ENCODE measurements at regions not wholly inside any gene's neighbourhood (a gene's known extent, or its start where the extent isn't known, plus 50 kb on each side); places are given as distances from the start of the nearest gene placed in this dataset.
A peak's percentile ranks its signal among the peaks of the same experiment; 100 is the strongest.

- Histone ChIP-seq H3K9me3 (ENCODE audit: control insufficient read depth, low read length) (no peaks in the 10 kb centered on the region), H2BK5ac (ENCODE audit: low read depth, low read length, poor library complexity, severe bottlenecking) (no peak overlapping the region), H3K4me3 (ENCODE audit: insufficient read depth in 1 of 2, low read depth in 1 of 2, low read length in 2 of 2) (no peak overlapping the region), H2BK12ac (ENCODE audit: low read length in 2 of 2) (no peak overlapping the region), H3K14ac (ENCODE audit: low read length in 2 of 2) (no peak overlapping the region), H4K91ac (ENCODE audit: low read length) (no peak overlapping the region), H2AFZ (ENCODE audit: low read depth, low read length) (no peak overlapping the region), H3K23ac (ENCODE audit: low read length in 2 of 2) (no peak overlapping the region), H3K4ac (ENCODE audit: low read depth in 1 of 2, low read length in 2 of 2) (no peak overlapping the region), H3K79me1 (replicated peaks; ENCODE audit: low read length, poor library complexity, severe bottlenecking) (no peaks in the 10 kb centered on the region), H3K9ac (ENCODE audit: low read length) (no peak overlapping the region), H3K36me3 (ENCODE audit: control insufficient read depth in 1 of 2, insufficient read depth in 2 of 2, low read depth in 1 of 2, low read length in 2 of 2) (no peaks in the 10 kb centered on the region), H2BK120ac (ENCODE audit: low read depth, low read length) (no peak overlapping the region), H3K4me2 (ENCODE audit: low read length, poor library complexity, severe bottlenecking) (no peak overlapping the region), H3K27me3 (ENCODE audit: control insufficient read depth in 1 of 2, insufficient read depth in 1 of 2, low read length in 2 of 2) (peaks cover 7 to 26% of the 10 kb centered on the region in 2 experiments), H3K27ac (ENCODE audit: low read length, poor library complexity, severe bottlenecking) (no peak overlapping the region), H4K8ac (ENCODE audit: low read length) (no peak overlapping the region), H3K18ac (ENCODE audit: low read depth in 1 of 2, low read length in 2 of 2) (no peak overlapping the region), H3K4me1 (ENCODE audit: control insufficient read depth, insufficient read depth, low read depth, low read length) (peaks cover 3% of the 10 kb centered on the region), H2AK5ac (ENCODE audit: low read length, severe bottlenecking) (no peak overlapping the region), H2BK15ac (ENCODE audit: low read depth, poor library complexity, severe bottlenecking) (no peak overlapping the region)
- 67% methylated on average over 10 of the region's 10 CpGs for WGBS
- DNase-seq, result no peak
Measured at GRCh38 chr13:40379794-40380578, 286.5 kb downstream of the FOXO1 start.

DNA sequence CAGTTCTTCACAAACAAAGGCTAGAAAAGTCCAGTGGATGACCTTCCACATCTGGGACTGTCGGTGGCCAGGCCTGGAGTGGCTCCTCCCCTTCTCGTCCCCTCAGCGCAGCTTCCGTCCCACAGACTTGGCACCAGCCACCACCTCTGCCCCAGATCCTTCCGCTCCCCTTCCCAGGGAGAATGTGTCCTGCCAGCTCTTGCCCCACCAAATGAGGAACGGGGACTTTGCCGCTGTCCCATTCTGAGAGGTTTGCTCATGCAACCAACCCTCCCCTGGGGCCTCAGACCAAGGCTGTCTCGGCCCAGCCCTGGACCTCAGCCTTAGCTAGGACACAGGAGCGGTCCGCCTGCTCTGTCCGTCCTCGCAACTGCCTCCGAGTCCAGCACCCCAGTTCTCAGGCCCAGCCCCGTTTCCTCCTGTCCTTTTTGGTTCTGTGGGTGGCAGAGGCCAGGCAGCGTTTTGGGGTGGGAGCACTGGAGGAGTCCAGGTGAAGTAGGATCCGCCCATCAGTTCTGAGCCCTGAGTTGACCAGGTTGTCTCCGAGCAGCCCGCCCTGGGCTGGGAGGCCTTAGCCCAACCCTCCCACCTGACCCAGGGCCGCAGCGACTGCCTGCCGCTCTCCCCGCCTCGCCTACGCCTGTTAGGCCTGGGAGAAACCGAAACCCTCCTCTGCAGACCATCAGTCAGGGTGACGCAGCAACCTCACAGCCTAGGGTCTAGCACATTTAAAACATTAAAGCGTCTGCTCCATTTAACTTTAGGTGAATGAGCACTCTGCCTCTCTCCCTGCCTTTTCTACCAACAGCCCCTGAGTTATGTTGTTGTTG is 284.3 kb downstream of the FOXO1 start:
- Histone ChIP-seq H2BK15ac (ENCODE audit: low read depth, poor library complexity, severe bottlenecking) (peak overlapping the region; percentile 58), H2AFZ (ENCODE audit: low read depth, low read length) (no peak overlapping the region), H3K79me1 (replicated peaks; ENCODE audit: low read length, poor library complexity, severe bottlenecking) (no peaks in the 10 kb centered on the region), H2BK120ac (ENCODE audit: low read depth, low read length) (no peak overlapping the region), H3K4me2 (ENCODE audit: low read length, poor library complexity, severe bottlenecking) (no peak overlapping the region), H2BK12ac (ENCODE audit: low read length in 2 of 2) (no peak overlapping the region), H3K36me3 (ENCODE audit: control insufficient read depth in 1 of 2, insufficient read depth in 2 of 2, low read depth in 1 of 2, low read length in 2 of 2) (no peaks in the 10 kb centered on the region), H3K27ac (ENCODE audit: low read length, poor library complexity, severe bottlenecking) (no peak overlapping the region), H3K4me1 (ENCODE audit: control insufficient read depth, insufficient read depth, low read depth, low read length) (peaks cover 3% of the 10 kb centered on the region), H3K9me3 (ENCODE audit: control insufficient read depth, low read length) (no peaks in the 10 kb centered on the region), H2AK5ac (ENCODE audit: low read length, severe bottlenecking) (no peak overlapping the region), H3K23ac (ENCODE audit: low read length in 2 of 2) (no peak overlapping the region), H3K18ac (ENCODE audit: low read depth in 1 of 2, low read length in 2 of 2) (no peak overlapping the region), H3K14ac (ENCODE audit: low read length in 2 of 2) (no peak overlapping the region), H3K4ac (ENCODE audit: low read depth in 1 of 2, low read length in 2 of 2) (no peak overlapping the region), H3K4me3 (ENCODE audit: insufficient read depth in 1 of 2, low read depth in 1 of 2, low read length in 2 of 2) (no peak overlapping the region), H4K8ac (ENCODE audit: low read length) (no peak overlapping the region), H2BK5ac (ENCODE audit: low read depth, low read length, poor library complexity, severe bottlenecking) (no peak overlapping the region), H3K27me3 (ENCODE audit: control insufficient read depth in 1 of 2, insufficient read depth in 1 of 2, low read length in 2 of 2) (peaks cover 0 to 8% of the 10 kb centered on the region in 2 experiments), H3K9ac (ENCODE audit: low read length) (no peak overlapping the region), H4K91ac (ENCODE audit: low read length) (peak overlapping the region; percentile 54)
- WGBS, result 94% methylated on average over 24 of the region's 27 CpGs
- no peak for DNase-seq

- no peaks in the 10 kb centered on the region for H3K36me3 ChIP-seq (ENCODE audit: control insufficient read depth in 1 of 2, insufficient read depth in 2 of 2, low read depth in 1 of 2, low read length in 2 of 2)
Measured at GRCh38 chr13:40383132-40383531, 283.3 kb downstream of the FOXO1 start.

GRCh38 chr13:40383885-40384284 is 282.6 kb downstream of the FOXO1 start:
- H3K14ac ChIP-seq (ENCODE audit: low read length in 2 of 2), result no peak overlapping the region
- no peak overlapping the region for H4K8ac ChIP-seq (ENCODE audit: low read length)
- H2BK120ac ChIP-seq (ENCODE audit: low read depth, low read length), result no peak overlapping the region
- H3K9ac ChIP-seq (ENCODE audit: low read length), result no peak overlapping the region
- no peak overlapping the region for H4K91ac ChIP-seq (ENCODE audit: low read length)
- peaks cover 0 to 6% of the 10 kb centered on the region in 2 experiments for H3K27me3 ChIP-seq (ENCODE audit: control insufficient read depth in 1 of 2, insufficient read depth in 1 of 2, low read length in 2 of 2)
- H3K4me3 ChIP-seq (ENCODE audit: insufficient read depth in 1 of 2, low read depth in 1 of 2, low read length in 2 of 2), result no peak overlapping the region
- no peak overlapping the region for H3K4me2 ChIP-seq (ENCODE audit: low read length, poor library complexity, severe bottlenecking)
- no peak overlapping the region for H2AK5ac ChIP-seq (ENCODE audit: low read length, severe bottlenecking)
- H3K4me1 ChIP-seq (ENCODE audit: control insufficient read depth, insufficient read depth, low read depth, low read length), result peaks cover 4% of the 10 kb centered on the region
- no peak overlapping the region for H3K27ac ChIP-seq (ENCODE audit: low read length, poor library complexity, severe bottlenecking)
- no peaks in the 10 kb centered on the region for H3K79me1 ChIP-seq (replicated peaks; ENCODE audit: low read length, poor library complexity, severe bottlenecking)
- no peak overlapping the region for H2AFZ ChIP-seq (ENCODE audit: low read depth, low read length)
- H3K36me3 ChIP-seq (ENCODE audit: control insufficient read depth in 1 of 2, insufficient read depth in 2 of 2, low read depth in 1 of 2, low read length in 2 of 2), result no peaks in the 10 kb centered on the region
- H2BK5ac ChIP-seq (ENCODE audit: low read depth, low read length, poor library complexity, severe bottlenecking), result no peak overlapping the region
- H3K9me3 ChIP-seq (ENCODE audit: control insufficient read depth, low read length), result no peaks in the 10 kb centered on the region
- no peak overlapping the region for H3K23ac ChIP-seq (ENCODE audit: low read length in 2 of 2)
- no peak overlapping the region for H3K4ac ChIP-seq (ENCODE audit: low read depth in 1 of 2, low read length in 2 of 2)
- WGBS, result 97% methylated on average over 4 of the region's 4 CpGs
- no peak for DNase-seq
- H2BK15ac ChIP-seq (ENCODE audit: low read depth, poor library complexity, severe bottlenecking), result no peak overlapping the region
- no peak overlapping the region for H2BK12ac ChIP-seq (ENCODE audit: low read length in 2 of 2)
- H3K18ac ChIP-seq (ENCODE audit: low read depth in 1 of 2, low read length in 2 of 2), result no peak overlapping the region

More at GRCh38 chr13:40383132-40383531, 283.3 kb downstream of the FOXO1 start:
- WGBS, result 83% methylated on average over 7 of the region's 7 CpGs
- Histone ChIP-seq H3K4me3 (ENCODE audit: insufficient read depth in 1 of 2, low read depth in 1 of 2, low read length in 2 of 2) (no peak overlapping the region), H3K79me1 (replicated peaks; ENCODE audit: low read length, poor library complexity, severe bottlenecking) (no peaks in the 10 kb centered on the region), H3K14ac (ENCODE audit: low read length in 2 of 2) (no peak overlapping the region), H3K4me2 (ENCODE audit: low read length, poor library complexity, severe bottlenecking) (no peak overlapping the region), H4K91ac (ENCODE audit: low read length) (no peak overlapping the region), H2AFZ (ENCODE audit: low read depth, low read length) (no peak overlapping the region), H4K8ac (ENCODE audit: low read length) (no peak overlapping the region), H3K4ac (ENCODE audit: low read depth in 1 of 2, low read length in 2 of 2) (no peak overlapping the region), H3K9ac (ENCODE audit: low read length) (no peak overlapping the region), H2AK5ac (ENCODE audit: low read length, severe bottlenecking) (no peak overlapping the region), H3K9me3 (ENCODE audit: control insufficient read depth, low read length) (no peaks in the 10 kb centered on the region), H3K27ac (ENCODE audit: low read length, poor library complexity, severe bottlenecking) (no peak overlapping the region), H2BK5ac (ENCODE audit: low read depth, low read length, poor library complexity, severe bottlenecking) (no peak overlapping the region), H2BK15ac (ENCODE audit: low read depth, poor library complexity, severe bottlenecking) (no peak overlapping the region), H3K23ac (ENCODE audit: low read length in 2 of 2) (no peak overlapping the region), H2BK12ac (ENCODE audit: low read length in 2 of 2) (no peak overlapping the region), H3K18ac (ENCODE audit: low read depth in 1 of 2, low read length in 2 of 2) (no peak overlapping the region), H3K27me3 (ENCODE audit: control insufficient read depth in 1 of 2, insufficient read depth in 1 of 2, low read length in 2 of 2) (peaks cover 0 to 6% of the 10 kb centered on the region in 2 experiments), H3K4me1 (ENCODE audit: control insufficient read depth, insufficient read depth, low read depth, low read length) (no peaks in the 10 kb centered on the region), H2BK120ac (ENCODE audit: low read depth, low read length) (no peak overlapping the region)
- no peak for DNase-seq
